ENCODE measurements at regions not wholly inside any gene's neighbourhood (a gene's known extent, or its start where the extent isn't known, plus 50 kb on each side); places are given as distances from the start of the nearest gene placed in this dataset.

GRCh38 chr14:55849833-55850232, 268.4 kb upstream of the PELI2 start:
- no peak for TF ChIP-seq CTCF (IDR thresholded peaks at IDR 0.05; ENCODE audit: borderline replicate concordance, extremely low read depth, low read length, poor library complexity, severe bottlenecking)
- no peak for TF ChIP-seq EZH2 (IDR thresholded peaks at IDR 0.05; ENCODE audit: borderline replicate concordance, low read depth, low read length, severe bottlenecking)

All from DND-41 (cell line).